OCI-LY3 (cell line): ENCODE measurements at regions not wholly inside any gene's neighbourhood (a gene's known extent, or its start where the extent isn't known, plus 50 kb on each side); places are given as distances from the start of the nearest gene placed in this dataset.

Experiments
- H2AFZ ChIP-seq: fragments of 200-600, 300-600 bp; shearing (Covaris generic); 2 replicates; pipeline ENCODE4 v1.6.0; 2014; ENCODE audit warnings: antibody characterized with exemption, low read depth, low read length
- H3K27ac ChIP-seq: fragments of 200-600, 300-600 bp; sonication (generic); 2 replicates; pipeline ENCODE4 v1.5.1; 2014; ENCODE audit warnings: mild to moderate bottlenecking, low read length, moderate library complexity, mixed read lengths
- H3K27me3 ChIP-seq: fragments of 200-600, 300-600 bp; sonication (generic); 2 replicates; pipeline ENCODE4 v1.6.1; 2014; ENCODE audit warnings: low read depth, low read length, mixed read lengths
- H3K36me3 ChIP-seq: fragments of 200-600, 300-600 bp; sonication (generic); replicated peaks from 2 replicates; pipeline ENCODE3; 2014; ENCODE audit warnings: low read depth, low read length, mixed read lengths
- H3K4me1 ChIP-seq: fragments of 300-600, 200-600 bp; sonication (generic); 2 replicates; pipeline ENCODE4 v1.6.1; 2014; ENCODE audit warnings: low read length, mixed read lengths
- H3K4me2 ChIP-seq: fragments of 200-600, 300-600 bp; sonication (generic); 2 replicates; pipeline ENCODE4 v1.6.1; 2014; ENCODE audit warnings: low read length, mixed read lengths
- H3K4me3 ChIP-seq: fragments of 300-600, 200-600 bp; sonication (generic); 2 replicates; pipeline ENCODE4 v1.5.1; 2014; ENCODE audit warnings: antibody characterized with exemption, mild to moderate bottlenecking, low read length, moderate library complexity
- H3K79me2 ChIP-seq: fragments of 300-600, 200-600 bp; shearing (Covaris generic); 2 replicates; pipeline ENCODE4 v1.6.1; 2014; ENCODE audit warnings: mild to moderate bottlenecking, low read length, mixed read lengths
- H3K9ac ChIP-seq: fragments of 300-600, 200-600 bp; shearing (Covaris generic); 2 replicates; pipeline ENCODE4 v1.6.0; 2014; ENCODE audit warnings: mild to moderate bottlenecking, low read length, moderate library complexity
- H3K9me3 ChIP-seq: fragments of 200-600, 300-600 bp; shearing (Covaris generic); 2 replicates; pipeline ENCODE4 v1.6.1; 2014; ENCODE audit warnings: low read length, mixed read lengths; ENCODE audit not compliant: insufficient read depth
- H4K20me1 ChIP-seq: fragments of 200-600, 300-600 bp; sonication (generic); 2 replicates; pipeline ENCODE4 v1.6.1; 2016; ENCODE audit warnings: low read length, mixed read lengths; ENCODE audit not compliant: insufficient read depth
- EZH2phosphoT487 ChIP-seq: fragments of 200-600 bp; shearing (Covaris generic); IDR thresholded peaks from 2 replicates; pipeline ENCODE4 v1.6.1; 2018; ENCODE audit warnings: antibody characterized with exemption, mixed run types, low read depth
- TF ChIP-seq, protein P1 (sequence below): fragments of 200-600, 300-600 bp; sonication (generic); IDR thresholded peaks from 2 replicates; pipeline ENCODE4 v1.5.1; 2014; ENCODE audit warnings: antibody characterized with exemption, low read length, low read depth

DNA sequence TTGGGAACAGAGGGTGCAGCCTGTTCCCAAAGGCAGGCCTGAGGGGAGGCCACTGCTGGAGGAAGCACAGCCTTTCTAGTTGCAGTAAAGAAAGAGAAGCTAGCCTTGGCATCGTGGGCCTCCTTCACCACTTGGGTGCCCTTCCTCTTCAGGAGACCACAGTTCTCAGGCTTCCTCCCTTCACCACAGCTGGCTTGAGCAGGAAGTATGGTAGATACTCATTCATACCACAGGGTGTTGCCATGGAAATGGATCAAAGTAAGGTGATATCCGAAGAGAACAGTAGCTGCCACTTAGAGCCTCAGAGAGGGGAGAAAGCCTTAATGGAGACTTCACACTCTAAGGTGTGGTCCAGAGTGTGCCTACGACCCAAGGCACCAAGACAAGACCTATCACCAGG is 120.4 kb upstream of the RIPOR2 start:
- peak overlapping the region; percentile 63 for H2AFZ ChIP-seq
- H3K4me1 ChIP-seq: peaks cover 61% of the 10 kb centered on the region
- peaks cover 45% of the 10 kb centered on the region for H3K79me2 ChIP-seq
- H3K4me3 ChIP-seq: peak overlapping the region; percentile 57
- peak overlapping the region; percentile 84 for H3K4me2 ChIP-seq
- no peaks in the 10 kb centered on the region for H3K9me3 ChIP-seq
- H3K27ac ChIP-seq: peak overlapping the region; percentile 100
- H3K9ac ChIP-seq: peak overlapping the region; percentile 55
- no peaks in the 10 kb centered on the region for H3K36me3 ChIP-seq
- no peaks in the 10 kb centered on the region for H4K20me1 ChIP-seq
- no peak for TF ChIP-seq EZH2phosphoT487
- TF ChIP-seq, protein P1, sequence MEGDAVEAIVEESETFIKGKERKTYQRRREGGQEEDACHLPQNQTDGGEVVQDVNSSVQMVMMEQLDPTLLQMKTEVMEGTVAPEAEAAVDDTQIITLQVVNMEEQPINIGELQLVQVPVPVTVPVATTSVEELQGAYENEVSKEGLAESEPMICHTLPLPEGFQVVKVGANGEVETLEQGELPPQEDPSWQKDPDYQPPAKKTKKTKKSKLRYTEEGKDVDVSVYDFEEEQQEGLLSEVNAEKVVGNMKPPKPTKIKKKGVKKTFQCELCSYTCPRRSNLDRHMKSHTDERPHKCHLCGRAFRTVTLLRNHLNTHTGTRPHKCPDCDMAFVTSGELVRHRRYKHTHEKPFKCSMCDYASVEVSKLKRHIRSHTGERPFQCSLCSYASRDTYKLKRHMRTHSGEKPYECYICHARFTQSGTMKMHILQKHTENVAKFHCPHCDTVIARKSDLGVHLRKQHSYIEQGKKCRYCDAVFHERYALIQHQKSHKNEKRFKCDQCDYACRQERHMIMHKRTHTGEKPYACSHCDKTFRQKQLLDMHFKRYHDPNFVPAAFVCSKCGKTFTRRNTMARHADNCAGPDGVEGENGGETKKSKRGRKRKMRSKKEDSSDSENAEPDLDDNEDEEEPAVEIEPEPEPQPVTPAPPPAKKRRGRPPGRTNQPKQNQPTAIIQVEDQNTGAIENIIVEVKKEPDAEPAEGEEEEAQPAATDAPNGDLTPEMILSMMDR: no peak
- H3K27me3 ChIP-seq: no peaks in the 10 kb centered on the region

DNA sequence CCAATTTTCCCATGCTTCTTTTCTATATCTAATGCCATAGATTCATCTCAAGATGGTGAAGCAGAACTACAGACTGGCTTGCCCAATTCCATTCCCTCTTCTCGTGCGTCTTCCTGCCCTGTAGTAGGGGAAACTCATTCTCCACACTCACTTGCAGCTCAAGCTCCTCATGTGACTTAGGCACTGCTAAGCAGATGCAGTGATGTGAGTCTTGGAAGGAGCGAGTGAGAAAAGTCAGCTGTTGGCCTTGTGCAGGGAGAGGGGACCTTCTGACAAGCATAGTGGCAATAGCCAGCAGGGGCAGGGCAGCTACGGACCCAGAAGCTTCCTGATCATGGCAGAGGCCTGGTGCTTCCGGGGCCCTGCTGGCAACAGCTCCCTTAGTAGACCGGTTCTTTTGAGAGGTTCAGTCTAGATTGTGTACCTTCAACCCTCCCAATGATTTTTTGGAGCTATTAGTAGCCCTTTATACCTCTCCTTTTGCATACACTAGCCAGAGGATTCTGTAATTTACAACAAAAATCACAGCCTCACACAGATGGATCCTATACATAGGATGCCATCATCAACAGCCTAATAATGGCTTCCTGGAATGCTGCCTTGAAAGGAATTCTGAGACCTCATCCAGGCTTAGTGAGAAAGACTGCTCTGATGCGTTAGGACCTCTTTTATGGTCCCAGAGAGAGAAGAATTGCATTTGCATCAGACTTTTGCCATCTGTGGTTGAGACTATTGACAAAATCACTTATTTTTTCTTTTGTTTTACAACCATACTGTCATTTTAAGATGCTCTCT is 121.5 kb upstream of the RIPOR2 start:
- Histone ChIP-seq H2AFZ (no peak overlapping the region), H3K4me3 (no peak overlapping the region), H3K4me1 (peaks cover 60% of the 10 kb centered on the region), H3K36me3 (no peaks in the 10 kb centered on the region), H3K9ac (no peak overlapping the region), H3K4me2 (no peak overlapping the region), H3K9me3 (no peaks in the 10 kb centered on the region), H4K20me1 (no peaks in the 10 kb centered on the region), H3K79me2 (peaks cover 34% of the 10 kb centered on the region), H3K27me3 (no peaks in the 10 kb centered on the region), H3K27ac (no peak overlapping the region)
- TF ChIP-seq, protein P1: no peak
- no peak for TF ChIP-seq EZH2phosphoT487

DNA sequence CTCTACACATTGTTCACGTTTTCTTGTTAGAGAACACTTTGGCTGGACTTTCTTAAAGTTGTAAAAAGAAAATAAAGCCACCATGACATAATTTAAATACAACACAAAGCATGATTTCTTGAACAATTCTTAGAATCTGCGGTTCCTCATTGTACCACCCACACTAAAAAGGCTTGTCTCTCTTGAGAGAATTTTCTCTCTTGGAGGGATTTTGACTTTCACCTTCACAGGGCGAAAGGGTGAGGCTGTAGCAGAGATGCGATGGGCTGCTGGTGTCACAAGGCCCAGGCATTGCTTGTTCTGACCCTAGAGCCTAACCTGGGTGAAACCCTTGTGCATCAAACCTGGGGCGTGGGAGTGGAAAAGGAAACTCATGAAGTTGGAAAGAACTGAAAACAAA is 122.7 kb upstream of the RIPOR2 start:
- Histone ChIP-seq H3K4me3 (no peak overlapping the region), H4K20me1 (no peaks in the 10 kb centered on the region), H2AFZ (no peak overlapping the region), H3K4me2 (no peak overlapping the region), H3K79me2 (peaks cover 25% of the 10 kb centered on the region), H3K9ac (no peak overlapping the region), H3K27me3 (no peaks in the 10 kb centered on the region), H3K9me3 (no peaks in the 10 kb centered on the region), H3K36me3 (no peaks in the 10 kb centered on the region), H3K4me1 (peaks cover 55% of the 10 kb centered on the region), H3K27ac (no peak overlapping the region)
- TF ChIP-seq, protein P1: no peak

DNA sequence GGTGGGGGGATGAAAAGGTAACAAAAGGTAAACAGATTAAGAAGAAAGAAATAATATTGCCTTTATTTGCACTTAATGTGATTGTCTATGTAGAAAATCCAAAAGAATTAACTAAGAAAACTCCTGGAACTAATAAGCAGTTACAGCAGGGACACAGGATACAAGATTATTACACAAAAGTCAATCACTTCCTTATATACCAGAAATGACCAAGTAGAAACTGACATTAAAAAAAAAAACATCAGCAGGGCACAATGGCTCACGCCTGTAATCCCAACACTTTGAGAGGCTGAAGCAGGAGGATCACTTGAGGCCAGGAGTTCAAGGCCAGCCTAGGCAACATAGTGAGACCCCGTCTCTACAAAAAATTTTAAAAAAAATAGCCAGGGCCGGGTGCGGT is 123.2 kb upstream of the RIPOR2 start:
- Histone ChIP-seq H2AFZ (no peak overlapping the region), H3K4me3 (no peak overlapping the region)
- TF ChIP-seq EZH2phosphoT487: no peak
- TF ChIP-seq, protein P1: no peak

More for the DNA sequence above, 123.2 kb upstream of the RIPOR2 start:
- Histone ChIP-seq H4K20me1 (no peaks in the 10 kb centered on the region), H3K27me3 (no peaks in the 10 kb centered on the region), H3K79me2 (peaks cover 25% of the 10 kb centered on the region), H3K9ac (no peak overlapping the region), H3K4me2 (no peak overlapping the region), H3K4me1 (peaks cover 50% of the 10 kb centered on the region), H3K9me3 (no peaks in the 10 kb centered on the region), H3K27ac (no peak overlapping the region), H3K36me3 (no peaks in the 10 kb centered on the region)
